Thoracic aorta (tissue), 2 donors: ENCODE measurements at regions not wholly inside any gene's neighbourhood (a gene's known extent, or its start where the extent isn't known, plus 50 kb on each side); places are given as distances from the start of the nearest gene placed in this dataset.

ENCODE experiments used
- ATAC-seq: fragments of 150-250 bp; one replicate; pipeline ENCODE4 v1.8.0; 2017; ENCODE audit warnings: low read depth; ENCODE audit not compliant: insufficient number of reproducible peaks, low FRiP score
- DNase-seq: peaks from one replicate; pipeline ENCODE4 v3.0.0-alpha.2; 2020; ENCODE audit warnings: low spot score
- H3K27ac ChIP-seq, 2 donors: fragments of 200-600 bp; sonication (generic); 1 replicate in 1 of 2; 2 replicates in 1 of 2; pipeline ENCODE4 v1.5.1; 2016; ENCODE audit warnings: mild to moderate bottlenecking in 2 of 2, moderate library complexity in 2 of 2
- H3K27me3 ChIP-seq: fragments of 200-600 bp; sonication (generic); replicated peaks from 2 replicates; pipeline ENCODE4 v1.6.0; 2016; ENCODE audit warnings: mild to moderate bottlenecking; ENCODE audit not compliant: insufficient read depth
- H3K36me3 ChIP-seq: fragments of 200-600 bp; sonication (generic); one replicate; pipeline ENCODE4 v1.5.1; 2016
- H3K4me1 ChIP-seq, 2 donors: fragments of 200-600 bp; sonication (generic); 1 replicate in 1 of 2; 2 replicates in 1 of 2; pipeline versions ENCODE4 v1.5.1 to v1.6.0; 2016; ENCODE audit warnings: low read depth in 2 of 2, mild to moderate bottlenecking in 1 of 2; ENCODE audit not compliant: control insufficient read depth in 1 of 2
- H3K4me3 ChIP-seq: fragments of 200-600 bp; sonication (generic); 2 replicates; pipeline ENCODE4 v1.5.1; 2016; ENCODE audit warnings: mild to moderate bottlenecking
- H3K9me3 ChIP-seq: fragments of 200-600 bp; sonication (generic); 2 replicates; pipeline ENCODE4 v1.5.1; 2016
- CTCF ChIP-seq: fragments of 200-600 bp; sonication (generic); IDR thresholded peaks from one replicate; pipeline ENCODE4 v1.5.1; 2019; ENCODE audit warnings: antibody characterized with exemption

- Histone ChIP-seq H3K4me1 (no peaks in the 10 kb centered on the region), H3K27ac (no peak overlapping the region), H3K4me3 (no peak overlapping the region), H3K36me3 (no peaks in the 10 kb centered on the region), H3K9me3 (no peaks in the 10 kb centered on the region), H3K27me3 (no peaks in the 10 kb centered on the region)
- ATAC-seq (no peak), DNase-seq (no peak)
- no peak for TF ChIP-seq CTCF
Measured at GRCh38 chr5:155827949-155828348, 499.0 kb upstream of the SGCD start.

- Histone ChIP-seq H3K4me3 (no peak overlapping the region), H3K27me3 (no peaks in the 10 kb centered on the region), H3K9me3 (no peaks in the 10 kb centered on the region), H3K36me3 (no peaks in the 10 kb centered on the region), H3K27ac (no peak overlapping the region), H3K4me1 (no peaks in the 10 kb centered on the region)
- DNase-seq (no peak), ATAC-seq (no peak)
- TF ChIP-seq CTCF, result no peak
Measured at GRCh38 chr5:155831491-155831890, 495.5 kb upstream of the SGCD start.

GRCh38 chr5:155833287-155833686, 493.7 kb upstream of the SGCD start:
- no peak for DNase-seq
- no peaks in the 10 kb centered on the region for H3K27me3 ChIP-seq
- no peak for ATAC-seq
- no peaks in the 10 kb centered on the region for H3K4me1 ChIP-seq
- no peak overlapping the region for H3K4me3 ChIP-seq
- no peak overlapping the region for H3K27ac ChIP-seq
- H3K9me3 ChIP-seq, result no peaks in the 10 kb centered on the region
- no peak for TF ChIP-seq CTCF
- no peaks in the 10 kb centered on the region for H3K36me3 ChIP-seq

GRCh38 chr5:155834271-155834975, 492.5 kb upstream of the SGCD start:
- H3K27me3 ChIP-seq, result no peaks in the 10 kb centered on the region
- H3K36me3 ChIP-seq, result no peaks in the 10 kb centered on the region
- H3K4me1 ChIP-seq, result no peaks in the 10 kb centered on the region
- DNase-seq (no peak), ATAC-seq (no peak)
- H3K9me3 ChIP-seq, result no peaks in the 10 kb centered on the region
- H3K4me3 ChIP-seq, result no peak overlapping the region
- TF ChIP-seq CTCF, result no peak
- no peak overlapping the region for H3K27ac ChIP-seq

- no peaks in the 10 kb centered on the region for H3K4me1 ChIP-seq
- no peak for TF ChIP-seq CTCF
- H3K27me3 ChIP-seq, result no peaks in the 10 kb centered on the region
- DNase-seq, result no peak
- no peak overlapping the region for H3K27ac ChIP-seq
- no peak overlapping the region for H3K4me3 ChIP-seq
- no peaks in the 10 kb centered on the region for H3K36me3 ChIP-seq
- no peaks in the 10 kb centered on the region for H3K9me3 ChIP-seq
- no peak for ATAC-seq
Measured at GRCh38 chr5:155836089-155836803, 490.7 kb upstream of the SGCD start.
